Neural cell (in vitro differentiated cells): ENCODE measurements at regions not wholly inside any gene's neighbourhood (a gene's known extent, or its start where the extent isn't known, plus 50 kb on each side); places are given as distances from the start of the nearest gene placed in this dataset.
"Not testable (repeated sequence)": the region's sequence is repeated elsewhere in the genome, so short reads cannot be mapped to it uniquely, and the experiment has no call there.

Experiments used
- H2AFZ ChIP-seq: fragments of 200-600, 300-800 bp; sonication (generic), shearing (Covaris generic); 2 replicates; pipeline ENCODE4 v1.6.0; 2014; ENCODE audit warnings: low read depth, mild to moderate bottlenecking, antibody characterized with exemption, low read length, moderate library complexity
- H3F3A ChIP-seq: fragments of 200-600 bp; shearing (Covaris generic); 2 replicates; pipeline ENCODE4 v1.6.1; 2016; ENCODE audit warnings: mild to moderate bottlenecking, moderate library complexity, mixed read lengths, antibody characterized with exemption, low read length; ENCODE audit not compliant: insufficient read depth, poor library complexity, severe bottlenecking
- H3K27ac ChIP-seq: fragments of 200-600, 300-800 bp; sonication (generic), shearing (Covaris generic); 2 replicates; pipeline ENCODE4 v1.5.1; 2014; ENCODE audit warnings: mild to moderate bottlenecking, low read length, moderate library complexity
- H3K27me3 ChIP-seq: fragments of 300-800, 200-600 bp; sonication (generic), shearing (Covaris generic); 2 replicates; pipeline ENCODE4 v1.6.0; 2014; ENCODE audit warnings: mild to moderate bottlenecking, low read depth, low read length, moderate library complexity; ENCODE audit not compliant: insufficient read depth
- H3K36me3 ChIP-seq: fragments of 300-800, 200-600 bp; sonication (generic), shearing (Covaris generic); 2 replicates; pipeline ENCODE4 v1.5.1; 2014; ENCODE audit warnings: mild to moderate bottlenecking, antibody characterized with exemption, low read length, moderate library complexity; ENCODE audit not compliant: insufficient read depth
- H3K4me2 ChIP-seq: fragments of 300-800, 200-600 bp; sonication (generic), shearing (Covaris generic); 2 replicates; pipeline ENCODE4 v1.6.0; 2014; ENCODE audit warnings: mild to moderate bottlenecking, low read length
- H3K4me3 ChIP-seq: fragments of 300-800, 200-600 bp; sonication (generic), shearing (Covaris generic); 2 replicates; pipeline ENCODE4 v1.5.1; 2014; ENCODE audit warnings: mild to moderate bottlenecking, low read length, moderate library complexity
- H3K79me2 ChIP-seq: fragments of 200-600 bp; shearing (Covaris generic); replicated peaks from 2 replicates; pipeline ENCODE4 v1.6.0; 2014; ENCODE audit warnings: mild to moderate bottlenecking, low read length, moderate library complexity; ENCODE audit not compliant: insufficient read depth
- H3K9ac ChIP-seq: fragments of 300-800, 200-600 bp; sonication (generic), shearing (Covaris generic); 2 replicates; pipeline ENCODE4 v1.6.1; 2016; ENCODE audit warnings: mild to moderate bottlenecking, low read length, mixed read lengths
- H3K9me2 ChIP-seq: fragments of 200-600 bp; shearing (Covaris generic); 2 replicates; pipeline ENCODE4 v1.6.1; 2016; ENCODE audit warnings: mild to moderate bottlenecking, low read length, mixed read lengths; ENCODE audit not compliant: insufficient read depth
- H3K9me3 ChIP-seq: fragments of 200-600, 300-800 bp; sonication (generic), shearing (Covaris generic); 2 replicates; pipeline ENCODE4 v1.6.1; 2016; ENCODE audit warnings: mild to moderate bottlenecking, mixed run types, low read length, moderate library complexity, mixed read lengths
- H4K20me1 ChIP-seq: fragments of 200-600 bp; shearing (Covaris generic); 2 replicates; pipeline ENCODE4 v1.6.1; 2016; ENCODE audit warnings: mild to moderate bottlenecking, mixed run types; ENCODE audit not compliant: insufficient read depth
- EP300 ChIP-seq: fragments of 450-650 bp; conservative IDR thresholded peaks from 2 replicates; pipeline ENCODE4 v1.6.1; 2014; ENCODE audit warnings: antibody characterized with exemption, mild to moderate bottlenecking, moderate library complexity; ENCODE audit not compliant: poor library complexity, severe bottlenecking
- EZH2 ChIP-seq: fragments of 200-600, 300-800 bp; shearing (Covaris generic), sonication (generic); IDR thresholded peaks from 2 replicates; pipeline ENCODE4 v1.6.1; 2014; ENCODE audit warnings: antibody characterized with exemption, low read length, borderline replicate concordance, mild to moderate bottlenecking; ENCODE audit not compliant: insufficient read depth, poor library complexity, severe bottlenecking
- MXI1 ChIP-seq: fragments of 450-650 bp; conservative IDR thresholded peaks from 2 replicates; pipeline ENCODE4 v1.6.1; 2014; ENCODE audit warnings: antibody characterized with exemption, mild to moderate bottlenecking; ENCODE audit not compliant: poor library complexity, severe bottlenecking
- POLR2AphosphoS5 ChIP-seq: IDR thresholded peaks from 2 replicates; pipeline ENCODE4 v1.6.1; 2012
- RAD21 ChIP-seq: fragments of 450-650 bp; conservative IDR thresholded peaks from 2 replicates; pipeline ENCODE4 v1.6.1; 2014; ENCODE audit warnings: antibody characterized with exemption, mild to moderate bottlenecking, moderate library complexity
- REST ChIP-seq: IDR thresholded peaks from 2 replicates; pipeline ENCODE4 v1.6.1; 2012; ENCODE audit warnings: borderline replicate concordance
- SMC3 ChIP-seq: fragments of 450-650 bp; conservative IDR thresholded peaks from 2 replicates; pipeline ENCODE4 v1.6.1; 2014; ENCODE audit warnings: antibody characterized with exemption, mild to moderate bottlenecking, moderate library complexity; ENCODE audit not compliant: poor library complexity
- TAF1 ChIP-seq: IDR thresholded peaks from 2 replicates; pipeline ENCODE4 v1.6.1; 2012; ENCODE audit warnings: low read depth
- TF ChIP-seq, protein P1 (sequence below): fragments of 450-650 bp; IDR thresholded peaks from 2 replicates; pipeline ENCODE4 v1.5.1; 2014; ENCODE audit warnings: antibody characterized with exemption, mild to moderate bottlenecking, moderate library complexity; ENCODE audit not compliant: poor library complexity, severe bottlenecking

GRCh38 chr13:87169337-87169736 lies 501.8 kb upstream of the SLITRK5 start:
- no peaks in the 10 kb centered on the region for H3K79me2 ChIP-seq
- no peak overlapping the region for H3K27ac ChIP-seq
- H4K20me1 ChIP-seq = no peaks in the 10 kb centered on the region
- H3K9me2 ChIP-seq = no peaks in the 10 kb centered on the region
- H3K36me3 ChIP-seq = no peaks in the 10 kb centered on the region
- H3K9ac ChIP-seq = no peak overlapping the region
- H3K9me3 ChIP-seq = no peaks in the 10 kb centered on the region
- no peak overlapping the region for H3K4me2 ChIP-seq
- no peaks in the 10 kb centered on the region for H3K27me3 ChIP-seq
- TF ChIP-seq EZH2 (no peak), RAD21 (no peak)
- no peak overlapping the region for H2AFZ ChIP-seq
- no peaks in the 10 kb centered on the region for H3F3A ChIP-seq
- H3K4me3 ChIP-seq = no peak overlapping the region

- Histone ChIP-seq H3K4me2 (no peak overlapping the region), H3K9ac (no peak overlapping the region), H3K9me2 (no peaks in the 10 kb centered on the region), H3F3A (no peaks in the 10 kb centered on the region), H4K20me1 (no peaks in the 10 kb centered on the region), H3K79me2 (no peaks in the 10 kb centered on the region), H3K36me3 (no peaks in the 10 kb centered on the region), H3K4me3 (no peak overlapping the region), H3K27me3 (no peaks in the 10 kb centered on the region), H3K27ac (no peak overlapping the region), H2AFZ (no peak overlapping the region), H3K9me3 (no peaks in the 10 kb centered on the region)
- TF ChIP-seq TAF1 = no peak
- TF ChIP-seq SMC3 = no peak
- no peak for TF ChIP-seq REST
- no peak for TF ChIP-seq POLR2AphosphoS5
- TF ChIP-seq EZH2 = no peak
- TF ChIP-seq MXI1 = no peak
- TF ChIP-seq RAD21 = no peak
- no peak for TF ChIP-seq EP300
- TF ChIP-seq, protein P1, sequence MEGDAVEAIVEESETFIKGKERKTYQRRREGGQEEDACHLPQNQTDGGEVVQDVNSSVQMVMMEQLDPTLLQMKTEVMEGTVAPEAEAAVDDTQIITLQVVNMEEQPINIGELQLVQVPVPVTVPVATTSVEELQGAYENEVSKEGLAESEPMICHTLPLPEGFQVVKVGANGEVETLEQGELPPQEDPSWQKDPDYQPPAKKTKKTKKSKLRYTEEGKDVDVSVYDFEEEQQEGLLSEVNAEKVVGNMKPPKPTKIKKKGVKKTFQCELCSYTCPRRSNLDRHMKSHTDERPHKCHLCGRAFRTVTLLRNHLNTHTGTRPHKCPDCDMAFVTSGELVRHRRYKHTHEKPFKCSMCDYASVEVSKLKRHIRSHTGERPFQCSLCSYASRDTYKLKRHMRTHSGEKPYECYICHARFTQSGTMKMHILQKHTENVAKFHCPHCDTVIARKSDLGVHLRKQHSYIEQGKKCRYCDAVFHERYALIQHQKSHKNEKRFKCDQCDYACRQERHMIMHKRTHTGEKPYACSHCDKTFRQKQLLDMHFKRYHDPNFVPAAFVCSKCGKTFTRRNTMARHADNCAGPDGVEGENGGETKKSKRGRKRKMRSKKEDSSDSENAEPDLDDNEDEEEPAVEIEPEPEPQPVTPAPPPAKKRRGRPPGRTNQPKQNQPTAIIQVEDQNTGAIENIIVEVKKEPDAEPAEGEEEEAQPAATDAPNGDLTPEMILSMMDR = no peak
Observed at GRCh38 chr13:87172166-87172835, 498.9 kb upstream of the SLITRK5 start.

DNA sequence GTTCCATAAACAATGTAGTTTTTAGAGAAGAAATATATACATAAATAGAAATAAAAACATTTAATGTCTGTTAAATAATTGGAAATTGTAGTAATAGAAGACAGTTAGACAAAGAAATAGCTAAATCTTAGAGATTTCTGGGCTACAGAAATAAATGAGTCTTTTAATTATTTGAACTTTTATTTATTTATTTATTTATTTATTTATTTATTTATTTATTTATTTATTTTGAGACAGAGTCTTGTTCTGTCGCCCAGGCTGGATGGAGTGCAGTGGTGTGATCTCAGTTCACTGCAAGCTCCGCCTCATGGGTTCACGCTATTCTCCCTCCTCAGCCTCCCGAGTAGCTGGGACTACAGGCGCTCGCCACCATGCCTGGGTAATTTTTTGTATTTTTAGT lies 486.0 kb upstream of the SLITRK5 start:
- H3K27ac ChIP-seq, H3K36me3 ChIP-seq, H2AFZ ChIP-seq, H3K4me3 ChIP-seq, H3K9ac ChIP-seq, H3K9me2 ChIP-seq, H3K9me3 ChIP-seq, H3F3A ChIP-seq, H3K27me3 ChIP-seq, H3K79me2 ChIP-seq, H4K20me1 ChIP-seq, H3K4me2 ChIP-seq: not testable (repeated sequence)

DNA sequence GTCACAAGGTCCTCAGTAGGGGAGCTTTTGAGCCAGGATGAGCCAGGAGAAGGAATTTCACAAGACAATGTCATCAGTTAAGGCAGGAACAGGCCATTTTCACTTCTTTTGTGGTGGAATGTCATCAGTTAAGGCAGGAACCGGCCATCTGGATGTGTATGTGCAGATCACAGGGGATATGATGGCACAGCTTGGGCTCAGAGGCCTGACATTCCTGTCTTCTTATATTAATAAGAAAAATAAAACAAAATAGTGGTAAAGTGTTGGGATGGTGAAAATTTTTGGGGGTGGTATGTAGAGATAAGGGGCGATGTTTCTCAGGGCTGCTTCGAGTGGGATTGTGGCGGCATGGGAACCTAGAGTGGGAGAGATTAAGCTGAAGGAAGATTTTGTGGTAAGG lies 484.5 kb upstream of the SLITRK5 start:
- not testable (repeated sequence) for H2AFZ ChIP-seq, H3K9me3 ChIP-seq, H3K4me2 ChIP-seq, H4K20me1 ChIP-seq, H3K9me2 ChIP-seq, H3K79me2 ChIP-seq, H3K36me3 ChIP-seq, H3K9ac ChIP-seq, H3F3A ChIP-seq, H3K27me3 ChIP-seq, H3K4me3 ChIP-seq, H3K27ac ChIP-seq

DNA sequence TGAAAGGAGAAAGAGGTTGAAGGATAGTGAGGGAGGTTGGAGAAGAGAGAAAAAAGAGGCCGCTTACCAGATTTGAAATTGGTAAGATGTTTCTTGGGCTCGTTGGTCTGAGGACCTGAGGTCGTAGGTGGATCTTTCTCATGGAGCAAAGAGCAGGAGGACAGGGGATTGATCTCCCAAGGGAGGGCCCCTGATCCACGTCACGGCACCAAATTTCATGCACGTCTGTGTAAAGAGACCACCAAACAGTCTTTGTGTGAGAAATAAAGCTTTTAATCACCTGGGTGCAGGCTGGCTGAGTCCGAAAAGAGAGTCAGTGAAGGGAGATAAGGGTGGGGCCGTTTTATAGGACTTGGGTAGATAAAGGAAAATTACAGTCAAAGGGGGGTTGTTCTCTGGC lies 479.7 kb upstream of the SLITRK5 start:
- H3K36me3 ChIP-seq, H3K27me3 ChIP-seq, H4K20me1 ChIP-seq, H3K9ac ChIP-seq, H2AFZ ChIP-seq, H3K27ac ChIP-seq, H3K4me3 ChIP-seq, H3F3A ChIP-seq, H3K4me2 ChIP-seq, H3K9me2 ChIP-seq, H3K79me2 ChIP-seq, H3K9me3 ChIP-seq: not testable (repeated sequence)
